Stimulated activated naive CD8-positive, alpha-beta T cell treated with anti-CD3 and anti-CD28 coated beads, Interleukin-15, Interleukin-2, amounts not matched to agents 100 ng/mL and 50 ng/mL, for 24 hours (primary cell): ENCODE measurements at regions not wholly inside any gene's neighbourhood (a gene's known extent, or its start where the extent isn't known, plus 50 kb on each side); places are given as distances from the start of the nearest gene placed in this dataset.

Source experiments
- H3K27ac Mint-ChIP-seq: one replicate; pipeline ENCODE4 v1.8.0; 2021; ENCODE audit warnings: mild to moderate bottlenecking, mixed read lengths
- H3K27me3 Mint-ChIP-seq: one replicate; pipeline ENCODE4 v1.8.0; 2021; ENCODE audit warnings: mixed read lengths
- H3K36me3 Mint-ChIP-seq: one replicate; pipeline ENCODE4 v1.8.0; 2021; ENCODE audit warnings: low read depth, mixed read lengths
- H3K4me1 Mint-ChIP-seq: one replicate; pipeline ENCODE4 v1.8.0; 2021; ENCODE audit warnings: low read depth, mixed read lengths
- H3K4me3 Mint-ChIP-seq: one replicate; pipeline ENCODE4 v1.8.0; 2021; ENCODE audit warnings: mild to moderate bottlenecking, mixed read lengths
- H3K9me3 Mint-ChIP-seq: one replicate; pipeline ENCODE4 v1.8.0; 2021; ENCODE audit warnings: mixed read lengths

DNA sequence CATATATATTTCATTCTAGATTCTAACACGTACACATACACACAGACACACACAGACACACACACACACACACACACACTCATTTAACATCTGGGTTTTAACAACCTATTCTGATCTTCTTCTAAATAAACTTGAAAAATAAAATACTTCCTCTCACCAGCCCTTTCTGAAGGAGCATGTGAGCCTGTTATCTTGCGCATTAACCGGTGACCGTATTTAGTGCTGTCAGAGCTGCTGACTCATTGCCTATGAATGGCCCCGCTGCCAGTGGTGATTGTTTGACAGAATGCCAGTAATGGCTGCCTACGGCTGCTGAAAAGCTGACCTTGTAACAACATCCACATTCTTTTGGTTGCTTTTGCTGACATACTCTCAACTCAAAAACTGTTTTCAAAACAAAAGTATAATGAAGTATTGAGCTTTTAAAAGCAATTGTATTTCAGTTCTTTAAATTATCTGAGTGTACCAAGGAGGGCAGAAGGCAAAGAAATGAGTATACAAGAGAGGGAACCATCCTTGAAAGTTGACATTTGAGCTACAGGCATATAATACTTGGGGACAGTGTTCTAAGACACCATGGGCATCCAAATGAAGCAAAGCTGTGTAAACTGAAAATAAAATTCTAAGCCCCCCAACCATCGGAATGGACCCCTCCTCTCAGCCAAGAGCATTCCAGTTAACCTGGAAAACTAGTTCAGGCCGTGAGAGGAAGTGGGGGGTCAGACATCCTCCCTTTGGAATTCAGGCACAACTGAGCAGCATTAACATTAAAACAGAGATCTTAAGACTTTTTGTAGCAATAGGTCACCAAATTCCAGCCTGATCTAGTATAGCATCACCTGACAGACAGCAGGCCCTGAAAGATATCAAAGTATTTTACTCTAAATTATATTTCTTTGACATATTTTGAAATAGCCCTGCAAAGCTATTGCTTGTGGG, 50.2 kb upstream of the DTNA start:
- Mint-ChIP-seq H3K36me3 (no peaks in the 10 kb centered on the region), H3K4me1 (no peaks in the 10 kb centered on the region), H3K27ac (no peak overlapping the region), H3K4me3 (no peak overlapping the region), H3K9me3 (no peaks in the 10 kb centered on the region), H3K27me3 (peaks cover 19% of the 10 kb centered on the region)
